T-helper 17 cell (primary cell): ENCODE measurements at regions not wholly inside any gene's neighbourhood (a gene's known extent, or its start where the extent isn't known, plus 50 kb on each side); places are given as distances from the start of the nearest gene placed in this dataset.

ENCODE experiments used
- ATAC-seq: fragments of 150-1000 bp; cut with Tn5 transposase; 2 replicates; pipeline ENCODE4 v1.10.0; 2021; ENCODE audit warnings: mild to moderate bottlenecking, moderate library complexity
- DNase-seq, 3 donors: peaks; one replicate each; pipeline versions ENCODE4 v3.0.0 to v3.0.0-alpha.2; 2020 to 2021
- H3K9me3 ChIP-seq: one replicate; pipeline ENCODE4 v1.7.0; 2013; ENCODE audit warnings: low read length, mild to moderate bottlenecking; ENCODE audit not compliant: control insufficient read depth, poor library complexity, severe bottlenecking
- H3K27ac Mint-ChIP-seq: one replicate; pipeline ENCODE4 v1.8.0; 2022; ENCODE audit warnings: mild to moderate bottlenecking, moderate library complexity, mixed read lengths
- H3K27me3 Mint-ChIP-seq: one replicate; pipeline ENCODE4 v1.8.0; 2022; ENCODE audit warnings: mixed read lengths
- H3K36me3 Mint-ChIP-seq: one replicate; pipeline ENCODE4 v1.8.0; 2022; ENCODE audit warnings: low read depth, mixed read lengths
- H3K4me1 Mint-ChIP-seq: one replicate; pipeline ENCODE4 v1.8.0; 2022; ENCODE audit warnings: mild to moderate bottlenecking, mixed read lengths
- H3K4me3 Mint-ChIP-seq: one replicate; pipeline ENCODE4 v1.8.0; 2022; ENCODE audit warnings: mild to moderate bottlenecking, moderate library complexity, mixed read lengths

GRCh38 chr14:65866448-65866847 is 453.9 kb downstream of the FUT8 start:
- no peaks in the 10 kb centered on the region for H3K9me3 ChIP-seq
- Mint-ChIP-seq H3K27ac (no peak overlapping the region), H3K4me1 (peaks cover 32% of the 10 kb centered on the region), H3K36me3 (no peaks in the 10 kb centered on the region), H3K4me3 (no peak overlapping the region), H3K27me3 (no peaks in the 10 kb centered on the region)
- ATAC-seq (no peak), DNase-seq (no peak)

DNA sequence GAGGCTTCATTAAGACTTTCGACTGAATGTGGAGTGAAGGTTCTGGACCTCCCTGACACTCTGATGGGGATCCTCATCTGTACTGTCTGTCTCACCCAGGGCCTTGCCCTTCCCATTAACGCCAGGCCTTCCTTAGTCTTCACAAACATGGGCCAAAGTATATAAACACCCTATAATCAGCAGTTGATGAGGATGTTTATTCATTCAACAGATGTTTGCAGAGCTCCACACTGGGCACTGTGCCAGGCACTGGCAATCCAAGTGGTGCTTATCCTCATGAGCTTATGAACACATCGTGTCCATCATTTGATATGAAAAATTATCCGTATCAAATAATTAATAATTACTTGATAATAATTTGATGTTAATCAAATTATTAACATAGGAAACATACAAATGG is 454.4 kb downstream of the FUT8 start:
- H3K4me3 Mint-ChIP-seq: no peak overlapping the region

DNA sequence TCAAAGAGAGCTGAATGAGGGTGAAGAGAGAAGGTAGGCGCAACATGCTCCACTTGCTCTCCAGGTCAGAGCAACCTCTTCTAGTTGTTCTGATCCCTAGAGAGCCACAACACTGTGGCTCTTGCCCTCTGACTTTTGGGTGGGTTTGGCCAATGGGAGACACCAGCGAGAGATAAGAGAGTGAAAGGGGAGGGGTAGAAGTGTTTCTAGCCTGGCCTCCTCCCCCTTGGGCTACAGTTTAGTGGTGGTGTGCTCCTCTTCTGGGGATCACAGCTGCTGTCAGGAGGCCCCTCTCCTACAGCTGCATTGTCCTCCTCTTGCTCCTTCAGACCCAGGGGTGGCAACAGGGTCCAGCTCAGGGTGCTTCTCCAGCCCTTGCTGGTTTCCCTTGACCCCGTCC is 454.8 kb downstream of the FUT8 start:
- Mint-ChIP-seq H3K4me3 (no peak overlapping the region), H3K27ac (no peak overlapping the region), H3K36me3 (no peaks in the 10 kb centered on the region), H3K4me1 (peaks cover 25% of the 10 kb centered on the region), H3K27me3 (no peaks in the 10 kb centered on the region)
- H3K9me3 ChIP-seq: no peaks in the 10 kb centered on the region
- ATAC-seq: no peak
- DNase-seq: no peak

More for the DNA sequence above, 454.4 kb downstream of the FUT8 start:
- ATAC-seq (no peak), DNase-seq (no peak)
- H3K36me3 Mint-ChIP-seq: no peaks in the 10 kb centered on the region
- peaks cover 28% of the 10 kb centered on the region for H3K4me1 Mint-ChIP-seq
- H3K9me3 ChIP-seq: no peaks in the 10 kb centered on the region
- H3K27me3 Mint-ChIP-seq: no peaks in the 10 kb centered on the region
- H3K27ac Mint-ChIP-seq: no peak overlapping the region

- H3K9me3 ChIP-seq: peaks cover 8% of the 10 kb centered on the region
- no peaks in the 10 kb centered on the region for H3K27me3 Mint-ChIP-seq
- no peak overlapping the region for H3K27ac Mint-ChIP-seq
- no peaks in the 10 kb centered on the region for H3K36me3 Mint-ChIP-seq
- no peak for ATAC-seq
- H3K4me3 Mint-ChIP-seq: no peak overlapping the region
- peaks cover 5% of the 10 kb centered on the region for H3K4me1 Mint-ChIP-seq
- no peak for DNase-seq
Measured at GRCh38 chr14:65872536-65872935, 460.0 kb downstream of the FUT8 start.

GRCh38 chr14:65877166-65877565 is 464.6 kb downstream of the FUT8 start:
- H3K4me1 Mint-ChIP-seq: peaks cover 13% of the 10 kb centered on the region
- peaks cover 3% of the 10 kb centered on the region for H3K36me3 Mint-ChIP-seq
- H3K9me3 ChIP-seq: peaks cover 8% of the 10 kb centered on the region
- DNase-seq: no peak
- no peak overlapping the region for H3K27ac Mint-ChIP-seq
- H3K4me3 Mint-ChIP-seq: no peak overlapping the region
- H3K27me3 Mint-ChIP-seq: no peaks in the 10 kb centered on the region
- no peak for ATAC-seq

- Mint-ChIP-seq H3K27me3 (no peaks in the 10 kb centered on the region), H3K27ac (no peak overlapping the region), H3K36me3 (peaks cover 3% of the 10 kb centered on the region), H3K4me3 (peak overlapping the region; percentile 5), H3K4me1 (peaks cover 13% of the 10 kb centered on the region)
- peak; percentile 40 for ATAC-seq
- no peak for DNase-seq
- peaks cover 8% of the 10 kb centered on the region for H3K9me3 ChIP-seq
Measured at GRCh38 chr14:65877624-65878023, 465.1 kb downstream of the FUT8 start.

- Mint-ChIP-seq H3K4me1 (peaks cover 13% of the 10 kb centered on the region), H3K36me3 (peaks cover 3% of the 10 kb centered on the region), H3K27me3 (no peaks in the 10 kb centered on the region), H3K27ac (no peak overlapping the region), H3K4me3 (no peak overlapping the region)
- no peak for ATAC-seq
- peaks cover 8% of the 10 kb centered on the region for H3K9me3 ChIP-seq
- no peak for DNase-seq
Measured at GRCh38 chr14:65878586-65878985, 466.1 kb downstream of the FUT8 start.

DNA sequence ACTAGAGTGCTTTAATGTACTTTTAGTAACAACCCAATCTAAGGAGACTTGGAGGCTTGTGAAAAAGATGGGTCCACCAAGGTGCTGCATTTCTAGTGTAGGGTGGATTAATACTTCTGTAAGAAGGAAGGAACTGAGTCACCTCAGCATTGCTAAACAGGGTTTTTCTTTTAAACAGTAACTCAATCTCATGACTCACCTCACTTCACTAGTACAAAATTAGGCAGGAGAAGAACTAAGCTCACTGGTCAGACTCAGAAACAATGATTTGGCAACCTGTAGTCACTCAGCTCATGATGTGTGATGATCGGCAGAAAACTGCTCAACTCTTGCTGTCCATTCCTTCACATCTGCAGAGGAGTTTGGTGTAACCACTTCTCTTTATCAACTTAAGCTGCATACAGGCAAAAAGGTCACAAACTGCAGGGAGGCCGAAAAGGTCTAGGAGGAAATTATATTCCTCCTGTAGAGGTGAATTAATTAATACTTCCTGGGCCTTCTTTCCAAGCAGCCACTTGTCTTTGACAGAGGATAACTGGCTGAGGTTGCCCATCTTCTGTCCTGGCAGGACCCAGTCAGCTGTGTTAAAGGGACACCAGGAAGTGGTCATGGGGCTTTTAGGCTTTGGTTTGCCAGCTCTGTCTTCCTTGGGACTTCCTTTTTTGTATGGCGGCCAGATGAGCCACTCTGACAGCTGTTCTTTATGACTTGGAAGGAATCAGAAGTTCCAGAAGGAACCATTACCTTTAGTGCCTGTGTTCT is 466.9 kb downstream of the FUT8 start:
- no peak overlapping the region for H3K27ac Mint-ChIP-seq
- peaks cover 3% of the 10 kb centered on the region for H3K36me3 Mint-ChIP-seq
- peaks cover 13% of the 10 kb centered on the region for H3K4me1 Mint-ChIP-seq
- no peaks in the 10 kb centered on the region for H3K27me3 Mint-ChIP-seq
- DNase-seq (no peak), ATAC-seq (no peak)
- H3K9me3 ChIP-seq: peaks cover 7% of the 10 kb centered on the region
- H3K4me3 Mint-ChIP-seq: no peak overlapping the region

GRCh38 chr14:65880507-65880906 is 468.0 kb downstream of the FUT8 start:
- peaks cover 4% of the 10 kb centered on the region for H3K9me3 ChIP-seq
- ATAC-seq (no peak), DNase-seq (no peak)
- Mint-ChIP-seq H3K27me3 (no peaks in the 10 kb centered on the region), H3K4me1 (peaks cover 13% of the 10 kb centered on the region), H3K36me3 (peaks cover 3% of the 10 kb centered on the region), H3K4me3 (no peak overlapping the region), H3K27ac (no peak overlapping the region)

DNA sequence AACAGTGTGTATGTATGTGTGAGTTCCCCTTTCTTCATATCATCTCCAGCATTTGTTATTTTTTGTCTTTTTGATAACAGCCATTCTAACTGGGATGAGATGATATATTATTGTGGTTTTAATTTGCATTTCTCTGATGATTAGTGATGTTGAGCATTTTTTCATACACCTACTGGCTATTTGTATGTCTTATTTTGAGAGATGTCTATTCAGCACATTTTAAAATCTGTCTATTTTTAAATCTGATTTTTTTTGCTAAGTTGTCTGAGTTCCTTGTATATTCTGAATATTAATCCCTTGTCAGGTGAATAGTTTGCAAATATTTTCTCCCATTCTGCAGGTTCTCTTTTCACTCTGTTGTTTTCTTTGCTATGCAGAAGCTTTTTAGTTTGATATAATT is 469.1 kb downstream of the FUT8 start:
- H3K9me3 ChIP-seq: no peaks in the 10 kb centered on the region
- Mint-ChIP-seq H3K4me3 (no peak overlapping the region), H3K27ac (peak overlapping the region; percentile 10), H3K27me3 (no peaks in the 10 kb centered on the region), H3K4me1 (peaks cover 13% of the 10 kb centered on the region), H3K36me3 (peaks cover 3% of the 10 kb centered on the region)
- DNase-seq (no peak), ATAC-seq (no peak)

GRCh38 chr14:65888677-65889076 is 476.1 kb downstream of the FUT8 start:
- Mint-ChIP-seq H3K27me3 (no peaks in the 10 kb centered on the region), H3K36me3 (no peaks in the 10 kb centered on the region), H3K27ac (no peak overlapping the region), H3K4me3 (no peak overlapping the region), H3K4me1 (no peaks in the 10 kb centered on the region)
- H3K9me3 ChIP-seq: no peaks in the 10 kb centered on the region
- ATAC-seq (no peak), DNase-seq (no peak)

DNA sequence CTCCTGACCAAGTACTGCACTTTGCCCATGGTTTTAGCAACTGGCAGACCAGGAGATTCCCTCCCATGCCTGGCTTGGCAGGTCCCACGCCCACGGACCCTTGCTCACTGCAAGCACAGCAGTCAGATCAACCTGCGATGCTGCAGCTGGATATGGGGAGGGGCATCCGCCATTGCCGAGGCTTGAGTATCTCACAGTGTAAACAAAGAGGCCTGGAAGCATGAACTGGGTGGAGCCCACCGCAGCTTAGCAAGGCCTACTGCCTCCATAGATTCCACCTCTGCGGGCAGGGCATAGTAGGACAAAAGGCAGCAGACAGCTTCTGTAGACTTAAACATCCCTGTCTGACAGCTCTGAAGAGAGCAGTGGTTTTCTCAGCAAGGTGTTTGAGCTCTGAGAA is 479.8 kb downstream of the FUT8 start:
- H3K27ac Mint-ChIP-seq: no peak overlapping the region
- no peak for ATAC-seq
- no peaks in the 10 kb centered on the region for H3K9me3 ChIP-seq

GRCh38 chr14:65900164-65900563 is 487.6 kb downstream of the FUT8 start:
- peaks cover 5% of the 10 kb centered on the region for H3K4me1 Mint-ChIP-seq
- no peaks in the 10 kb centered on the region for H3K27me3 Mint-ChIP-seq
- ATAC-seq (no peak), DNase-seq (no peak)
- peaks cover 7% of the 10 kb centered on the region for H3K36me3 Mint-ChIP-seq
- H3K4me3 Mint-ChIP-seq: no peak overlapping the region
- no peaks in the 10 kb centered on the region for H3K9me3 ChIP-seq
- no peak overlapping the region for H3K27ac Mint-ChIP-seq

More for the DNA sequence above, 479.8 kb downstream of the FUT8 start:
- no peaks in the 10 kb centered on the region for H3K27me3 Mint-ChIP-seq
- no peak for DNase-seq
- no peaks in the 10 kb centered on the region for H3K36me3 Mint-ChIP-seq
- H3K4me3 Mint-ChIP-seq: no peak overlapping the region
- no peaks in the 10 kb centered on the region for H3K4me1 Mint-ChIP-seq

DNA sequence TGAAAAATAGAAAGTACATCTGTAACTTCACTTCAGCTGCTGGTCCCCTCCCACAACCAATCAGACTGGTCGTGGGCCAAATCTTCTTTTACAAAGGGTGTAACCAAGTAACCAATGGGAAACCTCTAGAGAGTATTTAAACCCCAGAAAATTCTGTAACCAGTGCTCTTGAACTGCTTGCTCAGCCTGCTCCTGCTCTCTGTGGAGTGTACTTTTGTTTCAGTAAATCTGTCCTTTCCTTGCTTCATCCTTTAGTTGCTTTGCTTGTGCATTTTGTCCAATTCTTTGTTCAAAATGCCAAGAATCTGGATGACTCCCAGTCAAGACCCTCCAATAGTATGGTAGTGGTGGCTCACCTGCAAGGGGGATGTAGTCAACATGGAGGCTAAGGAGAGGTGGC is 489.1 kb downstream of the FUT8 start:
- Mint-ChIP-seq H3K4me3 (no peak overlapping the region), H3K27ac (no peak overlapping the region), H3K36me3 (peaks cover 7% of the 10 kb centered on the region), H3K4me1 (peaks cover 7% of the 10 kb centered on the region), H3K27me3 (no peaks in the 10 kb centered on the region)
- no peaks in the 10 kb centered on the region for H3K9me3 ChIP-seq
- DNase-seq (no peak), ATAC-seq (no peak)
